ENCODE measurements at regions not wholly inside any gene's neighbourhood (a gene's known extent, or its start where the extent isn't known, plus 50 kb on each side); places are given as distances from the start of the nearest gene placed in this dataset.

- no peak for DNase-seq (ENCODE audit: low read depth in 2 of 2)
Observed at GRCh38 chr4:3683744-3684421, 82.3 kb upstream of the ADRA2C start.

DNA sequence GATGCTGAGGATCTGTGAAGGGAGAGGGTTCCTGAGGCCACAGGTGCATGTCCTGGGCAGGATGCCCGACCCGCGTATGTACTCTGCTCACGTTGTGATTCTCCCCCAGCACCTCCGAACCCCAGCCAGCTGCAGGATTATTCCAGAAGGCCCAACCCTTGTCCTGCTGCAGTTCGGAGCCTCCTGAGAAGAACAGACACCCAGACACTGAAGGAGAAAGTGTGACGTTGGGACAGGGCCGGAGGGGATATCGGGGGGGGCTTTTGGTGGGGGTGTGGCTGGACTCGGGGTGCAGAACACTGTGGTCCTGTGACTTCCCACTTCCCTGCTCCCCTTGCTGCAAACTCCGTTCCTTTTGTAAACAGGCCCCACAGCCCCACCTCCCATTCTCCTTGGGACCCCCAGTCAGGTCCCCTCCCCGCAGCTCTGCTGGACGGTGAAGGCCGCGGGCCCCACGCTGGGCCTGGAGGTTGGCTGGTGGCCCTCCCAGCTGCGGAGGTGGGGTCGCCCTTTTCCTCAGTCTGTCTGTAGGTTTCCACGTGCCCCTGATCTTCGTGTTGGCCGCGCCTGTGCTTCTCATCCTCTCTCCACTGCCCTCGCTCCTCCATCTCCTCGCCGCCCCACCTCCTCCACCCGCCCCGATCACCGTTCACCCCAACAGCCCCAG lies 83.0 kb upstream of the ADRA2C start:
- DNase-seq (ENCODE audit: low read depth in 2 of 2), result no peak

- DNase-seq (ENCODE audit: low read depth in 2 of 2), result no peak
Observed at GRCh38 chr4:3682236-3683076, 83.7 kb upstream of the ADRA2C start.

DNA sequence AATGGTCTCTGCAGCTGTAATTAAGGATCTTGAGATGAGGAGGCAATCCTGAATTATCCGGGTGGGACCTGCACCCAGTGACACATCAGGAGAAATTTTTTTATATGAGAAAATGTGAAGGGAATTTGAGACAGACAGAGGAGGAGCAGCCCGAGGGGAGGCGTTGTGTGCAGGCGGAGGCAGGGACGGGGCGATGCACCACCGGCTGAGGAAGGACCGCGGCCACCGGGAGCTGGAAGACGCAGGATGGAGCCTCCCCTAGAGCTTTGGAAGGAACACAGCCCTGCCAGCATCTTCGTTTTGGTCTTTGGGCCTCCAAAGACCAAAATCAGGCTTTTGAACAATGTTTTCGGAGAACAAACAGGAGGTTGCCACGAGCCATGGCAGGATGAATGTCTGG lies 85.0 kb upstream of the ADRA2C start:
- no peak for DNase-seq (ENCODE audit: low read depth in 2 of 2)

GRCh38 chr4:3680656-3681055 lies 85.5 kb upstream of the ADRA2C start:
- DNase-seq (ENCODE audit: low read depth in 2 of 2), result no peak

GRCh38 chr4:3679851-3680311 lies 86.3 kb upstream of the ADRA2C start:
- no peak for DNase-seq (ENCODE audit: low read depth in 2 of 2)

- no peak for DNase-seq (ENCODE audit: low read depth in 2 of 2)
Observed at GRCh38 chr4:3679071-3679825, 86.9 kb upstream of the ADRA2C start.

- no peak for DNase-seq (ENCODE audit: low read depth in 2 of 2)
Observed at GRCh38 chr4:3677748-3678070, 88.5 kb upstream of the ADRA2C start.

GRCh38 chr4:3676907-3677747 lies 89.1 kb upstream of the ADRA2C start:
- DNase-seq (ENCODE audit: low read depth in 2 of 2), result no peak

DNA sequence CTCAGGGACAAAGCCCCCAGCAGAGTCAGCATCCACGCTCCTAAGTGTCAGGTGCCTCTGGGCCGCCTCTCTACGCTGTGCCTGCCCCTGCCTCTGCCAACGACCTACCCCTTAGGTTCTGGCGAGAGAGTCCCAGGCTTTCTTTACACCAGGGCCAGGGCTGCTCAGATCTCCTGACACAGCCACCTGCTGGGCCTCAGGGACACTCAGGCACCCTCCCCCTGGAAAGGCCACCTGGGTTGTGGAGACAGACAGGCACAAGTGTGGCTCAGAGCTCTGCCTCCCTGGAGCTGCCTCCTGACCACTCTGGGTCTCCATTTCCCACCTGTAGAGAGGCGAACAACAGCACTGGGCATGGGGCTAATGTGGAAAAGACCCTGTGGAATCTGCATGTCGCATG lies 90.0 kb upstream of the ADRA2C start:
- DNase-seq (ENCODE audit: low read depth in 2 of 2), result no peak

DNA sequence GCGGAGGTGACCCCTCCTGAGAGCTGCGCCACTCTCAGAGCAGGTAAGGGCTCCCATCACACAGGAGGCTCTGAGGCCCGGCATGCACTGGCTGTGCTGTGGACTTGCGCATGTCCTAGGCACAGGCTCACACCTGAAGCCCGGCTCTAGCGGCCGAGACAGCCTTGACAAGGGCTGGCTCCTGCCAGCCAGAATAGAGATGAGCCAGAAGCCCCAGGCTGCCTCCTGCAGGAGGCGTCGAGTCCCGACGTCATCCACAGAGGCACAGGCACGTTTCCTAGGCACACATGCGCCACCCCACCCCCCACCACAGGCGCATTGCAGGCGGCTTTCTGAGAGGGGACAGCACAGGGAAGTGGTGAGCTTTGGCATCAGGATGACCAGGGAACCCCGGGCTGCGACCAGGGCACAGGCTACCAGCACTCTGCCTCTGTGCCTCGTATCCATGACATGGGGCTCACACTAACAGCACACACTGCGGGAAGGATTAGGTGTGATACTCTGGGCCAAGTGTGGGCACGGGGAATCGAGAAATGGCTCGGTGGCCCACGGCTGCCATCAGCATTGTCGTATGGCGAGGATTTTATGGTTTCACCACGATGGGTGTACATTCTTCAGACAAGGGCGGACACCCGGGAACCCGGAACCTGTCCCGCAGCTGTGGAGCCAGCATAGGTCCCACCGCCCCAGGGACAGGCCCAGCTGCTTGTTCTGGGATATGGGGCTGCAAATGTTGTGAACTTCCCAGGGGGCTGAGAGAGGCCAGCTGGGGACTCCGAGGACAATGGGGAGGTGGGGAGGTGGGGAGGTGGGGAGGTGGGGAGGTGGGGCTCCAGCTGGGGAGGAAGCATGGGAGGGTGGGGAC lies 90.7 kb upstream of the ADRA2C start:
- DNase-seq (ENCODE audit: low read depth in 2 of 2), result no peak

DNA sequence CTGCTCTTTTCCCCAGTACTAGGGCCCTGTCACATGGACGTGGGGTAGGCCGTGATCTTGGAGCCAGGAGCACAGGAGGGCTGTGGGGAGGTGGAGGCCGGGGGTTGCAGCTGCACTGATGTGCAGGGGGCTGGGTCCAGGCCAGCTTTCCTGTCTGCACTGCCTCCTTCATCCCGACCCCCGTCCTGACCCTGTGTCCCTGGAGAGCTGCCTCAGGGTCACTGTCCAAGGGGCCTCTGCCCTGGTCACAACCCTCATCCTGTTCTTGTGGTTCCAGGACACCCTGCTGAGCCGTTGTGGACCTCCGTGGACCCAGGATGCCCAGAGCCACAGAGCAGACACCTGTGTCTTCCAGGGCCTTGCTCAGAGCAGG lies 91.7 kb upstream of the ADRA2C start:
- DNase-seq (ENCODE audit: low read depth in 2 of 2), result no peak

DNA sequence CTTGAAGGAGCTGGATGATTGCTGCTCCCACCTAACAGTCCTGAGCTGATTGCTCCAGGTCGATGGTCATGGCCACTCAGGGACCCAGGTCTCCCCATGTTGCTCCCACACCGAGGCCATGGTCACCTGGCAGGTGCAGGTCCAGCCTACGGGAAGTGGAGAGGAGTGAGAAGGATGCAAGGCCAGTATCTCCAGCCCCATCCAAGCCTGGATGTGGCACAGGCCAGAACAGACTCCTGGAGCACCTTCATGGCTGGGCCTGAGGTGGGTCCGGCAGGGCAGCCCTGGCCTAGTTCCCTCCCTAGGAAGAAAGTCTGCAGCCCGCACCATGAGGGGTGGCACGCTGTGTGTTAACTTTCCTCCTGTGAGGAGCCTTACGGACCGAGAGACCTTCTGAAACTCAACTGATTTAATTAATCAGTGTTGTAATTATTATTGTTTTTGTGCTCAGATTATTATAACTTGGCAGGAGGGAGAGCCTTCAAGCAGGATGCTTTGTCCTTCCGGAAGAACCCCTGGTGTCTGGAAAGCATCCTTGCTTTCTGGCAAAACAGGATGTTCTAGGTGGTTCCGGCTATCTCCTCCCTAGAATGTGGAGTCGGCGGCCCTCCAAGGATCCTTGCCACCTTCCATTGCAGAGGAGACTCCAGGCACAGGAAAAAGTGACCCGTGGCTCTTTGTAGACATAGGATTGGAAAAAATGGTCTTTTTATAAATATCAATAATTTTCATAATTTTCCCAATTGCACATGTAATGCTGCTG lies 92.3 kb upstream of the ADRA2C start:
- no peak for DNase-seq (ENCODE audit: low read depth in 2 of 2)

GRCh38 chr4:3673176-3673575 lies 93.0 kb upstream of the ADRA2C start:
- no peak for DNase-seq (ENCODE audit: low read depth in 2 of 2)

DNA sequence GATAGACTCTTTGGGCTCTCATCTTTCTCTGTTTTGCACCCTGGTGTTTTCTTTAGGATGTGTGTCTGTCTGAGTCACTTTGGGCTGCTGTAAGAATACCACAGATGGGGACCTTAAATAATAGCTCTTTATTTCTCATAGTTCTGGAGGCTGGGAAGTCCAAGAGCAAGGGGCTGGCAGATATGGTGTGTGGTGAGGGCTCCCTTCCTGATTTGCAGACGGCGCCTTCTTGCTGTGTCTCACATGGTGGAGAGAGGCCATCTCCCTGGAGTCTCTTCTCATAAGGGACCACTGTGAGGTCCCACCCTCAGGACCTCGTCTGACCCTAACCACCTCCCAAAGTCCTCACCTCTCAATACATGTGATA lies 93.7 kb upstream of the ADRA2C start:
- DNase-seq (ENCODE audit: low read depth in 2 of 2), result no peak

DNA sequence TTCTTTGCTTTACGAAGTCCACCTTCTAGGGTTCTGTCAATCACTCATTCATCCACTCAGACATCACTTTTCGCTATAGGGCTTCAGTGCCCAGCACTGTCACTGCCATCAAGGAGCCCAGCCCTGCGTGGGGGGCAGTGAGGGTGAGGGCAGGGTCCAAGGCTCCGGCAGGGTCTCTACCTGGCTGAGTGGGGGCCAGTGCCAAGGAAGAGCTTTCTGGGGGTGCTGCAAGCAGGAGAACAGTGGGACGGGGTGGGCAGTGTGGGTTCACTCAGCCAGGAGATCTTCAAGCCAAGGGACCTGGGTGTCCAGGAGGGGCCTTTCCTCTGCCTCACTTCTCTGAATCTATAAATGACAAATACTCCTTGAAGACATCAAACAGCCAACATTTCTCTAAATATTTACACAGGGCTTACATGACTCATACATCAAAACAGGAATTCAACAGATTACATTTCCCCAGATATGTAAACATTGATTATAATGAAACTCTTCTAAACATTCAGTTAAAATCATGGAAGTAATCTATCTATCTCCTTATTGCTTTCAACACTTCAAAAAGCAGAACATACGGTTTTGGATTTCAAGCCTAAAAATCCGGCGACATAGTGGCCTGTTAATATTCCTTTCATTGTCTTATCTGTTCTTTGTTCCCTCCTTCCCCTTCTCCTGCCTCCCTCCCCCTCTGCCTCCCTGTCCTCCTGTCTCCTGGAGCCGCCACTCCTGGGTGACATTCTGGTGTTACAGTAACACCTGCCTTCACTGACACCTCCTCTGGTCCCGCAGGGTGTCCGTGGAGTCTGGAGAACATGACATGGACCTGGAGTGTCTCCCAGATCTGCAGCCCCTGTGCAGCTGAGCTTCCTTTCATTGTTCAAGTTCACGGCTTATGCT lies 94.4 kb upstream of the ADRA2C start:
- no peak for DNase-seq (ENCODE audit: low read depth in 2 of 2)

GRCh38 chr4:3670521-3671519 lies 95.4 kb upstream of the ADRA2C start:
- DNase-seq (ENCODE audit: low read depth in 2 of 2), result no peak
